ENCODE measurements at regions not wholly inside any gene's neighbourhood (a gene's known extent, or its start where the extent isn't known, plus 50 kb on each side); places are given as distances from the start of the nearest gene placed in this dataset.

- TF ChIP-seq, protein P1, sequence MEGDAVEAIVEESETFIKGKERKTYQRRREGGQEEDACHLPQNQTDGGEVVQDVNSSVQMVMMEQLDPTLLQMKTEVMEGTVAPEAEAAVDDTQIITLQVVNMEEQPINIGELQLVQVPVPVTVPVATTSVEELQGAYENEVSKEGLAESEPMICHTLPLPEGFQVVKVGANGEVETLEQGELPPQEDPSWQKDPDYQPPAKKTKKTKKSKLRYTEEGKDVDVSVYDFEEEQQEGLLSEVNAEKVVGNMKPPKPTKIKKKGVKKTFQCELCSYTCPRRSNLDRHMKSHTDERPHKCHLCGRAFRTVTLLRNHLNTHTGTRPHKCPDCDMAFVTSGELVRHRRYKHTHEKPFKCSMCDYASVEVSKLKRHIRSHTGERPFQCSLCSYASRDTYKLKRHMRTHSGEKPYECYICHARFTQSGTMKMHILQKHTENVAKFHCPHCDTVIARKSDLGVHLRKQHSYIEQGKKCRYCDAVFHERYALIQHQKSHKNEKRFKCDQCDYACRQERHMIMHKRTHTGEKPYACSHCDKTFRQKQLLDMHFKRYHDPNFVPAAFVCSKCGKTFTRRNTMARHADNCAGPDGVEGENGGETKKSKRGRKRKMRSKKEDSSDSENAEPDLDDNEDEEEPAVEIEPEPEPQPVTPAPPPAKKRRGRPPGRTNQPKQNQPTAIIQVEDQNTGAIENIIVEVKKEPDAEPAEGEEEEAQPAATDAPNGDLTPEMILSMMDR (IDR thresholded peaks at IDR 0.05; ENCODE audit: poor library complexity): no peak
- TF ChIP-seq EZH2 (IDR thresholded peaks at IDR 0.05; ENCODE audit: borderline replicate concordance) (no peak), EZH2phosphoT487 (IDR thresholded peaks at IDR 0.05; ENCODE audit: low read depth, severe bottlenecking, unreplicated experiment) (no peak)
Measured at GRCh38 chr10:4279655-4280054, 494.6 kb upstream of the KLF6 start.
